ENCODE measurements at regions not wholly inside any gene's neighbourhood (a gene's known extent, or its start where the extent isn't known, plus 50 kb on each side); places are given as distances from the start of the nearest gene placed in this dataset.

GRCh38 chr4:100795581-100795980, 277.8 kb upstream of the EMCN start:
- H3K4me3 ChIP-seq (ENCODE audit: low read depth, low read length), result no peak overlapping the region
- DNase-seq (ENCODE audit: low read depth), result no peak
- no peak for TF ChIP-seq CTCF (IDR thresholded peaks at IDR 0.05; ENCODE audit: insufficient read depth, low read depth, low read length)

GRCh38 chr4:100790836-100791615, 273.2 kb upstream of the EMCN start:
- no peak for DNase-seq (ENCODE audit: low read depth)
- no peak overlapping the region for H3K4me3 ChIP-seq (ENCODE audit: low read depth, low read length)
- TF ChIP-seq CTCF (IDR thresholded peaks at IDR 0.05; ENCODE audit: insufficient read depth, low read depth, low read length), result no peak

- no peak overlapping the region for H3K4me3 ChIP-seq (ENCODE audit: low read depth, low read length)
- no peak for TF ChIP-seq CTCF (IDR thresholded peaks at IDR 0.05; ENCODE audit: insufficient read depth, low read depth, low read length)
- no peak for DNase-seq (ENCODE audit: low read depth)
Measured at GRCh38 chr4:100789991-100790390, 272.2 kb upstream of the EMCN start.

GRCh38 chr4:100786481-100786880, 268.7 kb upstream of the EMCN start:
- H3K4me3 ChIP-seq (ENCODE audit: low read depth, low read length), result no peak overlapping the region
- TF ChIP-seq CTCF (IDR thresholded peaks at IDR 0.05; ENCODE audit: insufficient read depth, low read depth, low read length), result no peak
- no peak for DNase-seq (ENCODE audit: low read depth)

- no peak overlapping the region for H3K4me3 ChIP-seq (ENCODE audit: low read depth, low read length)
- TF ChIP-seq CTCF (IDR thresholded peaks at IDR 0.05; ENCODE audit: insufficient read depth, low read depth, low read length), result no peak
- DNase-seq (ENCODE audit: low read depth), result no peak
Measured at GRCh38 chr4:100782356-100782755, 264.5 kb upstream of the EMCN start.

GRCh38 chr4:100781435-100781834, 263.6 kb upstream of the EMCN start:
- TF ChIP-seq CTCF (IDR thresholded peaks at IDR 0.05; ENCODE audit: insufficient read depth, low read depth, low read length), result no peak
- no peak overlapping the region for H3K4me3 ChIP-seq (ENCODE audit: low read depth, low read length)
- no peak for DNase-seq (ENCODE audit: low read depth)

GRCh38 chr4:100780126-100780525, 262.3 kb upstream of the EMCN start:
- TF ChIP-seq CTCF (IDR thresholded peaks at IDR 0.05; ENCODE audit: insufficient read depth, low read depth, low read length), result no peak
- no peak for DNase-seq (ENCODE audit: low read depth)
- H3K4me3 ChIP-seq (ENCODE audit: low read depth, low read length), result no peak overlapping the region

Measured in fibroblast of villous mesenchyme (primary cell).